GM19438 (cell line): ENCODE measurements at regions not wholly inside any gene's neighbourhood (a gene's known extent, or its start where the extent isn't known, plus 50 kb on each side); places are given as distances from the start of the nearest gene placed in this dataset.
"Not testable (repeated sequence)": the region's sequence is repeated elsewhere in the genome, so short reads cannot be mapped to it uniquely, and the experiment has no call there.

ENCODE experiments used
- ATAC-seq: cut with Tn5 transposase; IDR thresholded peaks from one replicate; pipeline ENCODE4 v1.9.1; 2021; ENCODE audit warnings: low read depth; ENCODE audit not compliant: unreplicated experiment

GRCh38 chr2:225743996-225744395 lies 344.5 kb downstream of the NYAP2 start:
- ATAC-seq, result not testable (repeated sequence)

- ATAC-seq, result no peak
These were observed 343.0 kb downstream of the NYAP2 start for GRCh38 chr2:225742487-225742886.

GRCh38 chr2:225740086-225740485 lies 340.6 kb downstream of the NYAP2 start:
- no peak for ATAC-seq

- ATAC-seq, result no peak
These were observed 339.8 kb downstream of the NYAP2 start for GRCh38 chr2:225739328-225739727.

- ATAC-seq, result no peak
These were observed 339.2 kb downstream of the NYAP2 start for GRCh38 chr2:225738735-225739134.

- ATAC-seq, result no peak
These were observed 338.0 kb downstream of the NYAP2 start for GRCh38 chr2:225737556-225737955.

GRCh38 chr2:225735844-225736243 lies 336.3 kb downstream of the NYAP2 start:
- ATAC-seq, result no peak

GRCh38 chr2:225725726-225726125 lies 326.2 kb downstream of the NYAP2 start:
- ATAC-seq, result no peak
